ENCODE measurements at regions not wholly inside any gene's neighbourhood (a gene's known extent, or its start where the extent isn't known, plus 50 kb on each side); places are given as distances from the start of the nearest gene placed in this dataset.

DNA sequence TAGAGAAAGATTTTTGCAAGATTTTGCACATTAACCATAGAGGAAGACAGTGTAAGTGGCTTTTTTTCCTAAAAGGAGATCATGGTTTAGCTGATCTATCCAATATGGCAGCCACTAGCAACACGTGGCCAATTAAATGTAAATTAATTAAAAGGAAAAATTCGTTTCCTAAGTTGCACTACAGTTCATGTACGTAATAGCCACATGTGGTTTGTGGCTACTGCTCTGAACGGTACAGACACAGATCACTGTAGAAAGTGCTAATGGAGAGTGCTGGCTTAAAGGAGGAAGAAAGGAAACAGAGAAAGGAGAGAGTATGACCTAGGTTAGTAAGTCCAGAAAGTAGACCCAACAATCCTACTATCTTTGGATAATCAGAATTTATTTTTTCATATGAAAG is 170.8 kb downstream of the SIPA1L2 start:
- no peak for TF ChIP-seq EZH2phosphoT487 (IDR thresholded peaks at IDR 0.05; ENCODE audit: borderline replicate concordance, low read length)
- TF ChIP-seq CTCF (IDR thresholded peaks at IDR 0.05; ENCODE audit: low read depth, low read length, poor library complexity, severe bottlenecking) = no peak
- no peaks in the 10 kb centered on the region for H3K4me1 ChIP-seq (ENCODE audit: control insufficient read depth, low read length)
- no peaks in the 10 kb centered on the region for H3K9me2 ChIP-seq (replicated peaks; ENCODE audit: control insufficient read depth, low read length)
- no peaks in the 10 kb centered on the region for H3K9me3 ChIP-seq (ENCODE audit: control insufficient read depth, insufficient read depth, low read length)
- H3F3A ChIP-seq (ENCODE audit: control insufficient read depth, insufficient read depth) = no peaks in the 10 kb centered on the region
- no peak overlapping the region for H3K4me3 ChIP-seq (ENCODE audit: low read length)
- H3K79me2 ChIP-seq (ENCODE audit: control insufficient read depth, low read length) = no peaks in the 10 kb centered on the region
- H3K27ac ChIP-seq (ENCODE audit: low read depth, low read length) = no peak overlapping the region
- no peaks in the 10 kb centered on the region for H3K27me3 ChIP-seq (ENCODE audit: control insufficient read depth, low read length)
- H3K36me3 ChIP-seq (ENCODE audit: control insufficient read depth, low read length) = no peaks in the 10 kb centered on the region
- no peak overlapping the region for H3K4me2 ChIP-seq (ENCODE audit: low read length)
- no peaks in the 10 kb centered on the region for H4K20me1 ChIP-seq (ENCODE audit: control insufficient read depth, insufficient read depth, low read depth, low read length)

DNA sequence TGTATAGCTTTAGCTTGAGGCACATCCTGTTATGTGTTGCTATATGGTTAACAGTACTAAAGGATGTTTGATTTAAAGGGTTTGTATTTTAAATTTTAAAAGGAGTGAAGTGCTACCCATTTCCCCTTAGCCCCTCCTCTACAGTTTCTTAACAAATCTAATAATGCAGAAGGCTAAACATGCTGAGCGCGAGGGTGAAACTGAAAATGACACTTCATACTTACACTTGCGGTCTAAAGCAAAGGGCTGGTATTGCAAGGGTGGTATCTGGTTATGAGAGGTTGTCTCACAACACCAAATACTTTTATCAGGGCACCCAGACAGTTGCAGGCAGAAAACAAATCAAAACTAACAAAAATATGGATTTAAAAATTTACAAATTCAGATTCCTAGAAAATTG is 172.3 kb downstream of the SIPA1L2 start:
- Histone ChIP-seq H3K27me3 (ENCODE audit: control insufficient read depth, low read length) (no peaks in the 10 kb centered on the region), H3K9me3 (ENCODE audit: control insufficient read depth, insufficient read depth, low read length) (no peaks in the 10 kb centered on the region), H3K27ac (ENCODE audit: low read depth, low read length) (no peak overlapping the region), H4K20me1 (ENCODE audit: control insufficient read depth, insufficient read depth, low read depth, low read length) (no peaks in the 10 kb centered on the region), H3K36me3 (ENCODE audit: control insufficient read depth, low read length) (no peaks in the 10 kb centered on the region), H3K4me1 (ENCODE audit: control insufficient read depth, low read length) (no peaks in the 10 kb centered on the region), H3K9me2 (replicated peaks; ENCODE audit: control insufficient read depth, low read length) (no peaks in the 10 kb centered on the region), H3K79me2 (ENCODE audit: control insufficient read depth, low read length) (no peaks in the 10 kb centered on the region), H3K4me3 (ENCODE audit: low read length) (no peak overlapping the region), H3F3A (ENCODE audit: control insufficient read depth, insufficient read depth) (no peaks in the 10 kb centered on the region), H3K4me2 (ENCODE audit: low read length) (no peak overlapping the region)
- no peak for TF ChIP-seq CTCF (IDR thresholded peaks at IDR 0.05; ENCODE audit: low read depth, low read length, poor library complexity, severe bottlenecking)
- no peak for TF ChIP-seq EZH2phosphoT487 (IDR thresholded peaks at IDR 0.05; ENCODE audit: borderline replicate concordance, low read length)

DNA sequence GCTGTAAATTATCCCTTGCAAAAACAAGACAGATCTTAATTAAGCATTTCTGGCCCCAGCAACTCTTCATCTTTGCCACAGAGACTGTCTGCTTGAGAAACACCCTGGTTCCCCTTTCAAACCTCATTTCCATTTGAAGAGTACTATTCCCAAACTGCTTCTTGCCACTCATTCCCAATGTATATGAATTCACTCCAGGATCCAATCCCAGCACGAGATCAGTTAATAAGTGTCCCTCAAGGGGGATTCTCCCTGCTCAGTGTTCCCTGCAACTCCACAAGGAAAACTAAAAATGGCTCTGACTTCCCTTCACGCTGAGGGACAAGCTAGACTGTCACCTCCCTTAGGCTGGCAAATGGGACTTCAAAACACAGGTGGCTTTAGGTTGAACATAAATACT is 173.2 kb downstream of the SIPA1L2 start:
- Histone ChIP-seq H3K79me2 (ENCODE audit: control insufficient read depth, low read length) (no peaks in the 10 kb centered on the region), H3F3A (ENCODE audit: control insufficient read depth, insufficient read depth) (no peaks in the 10 kb centered on the region), H3K4me1 (ENCODE audit: control insufficient read depth, low read length) (no peaks in the 10 kb centered on the region), H3K9me2 (replicated peaks; ENCODE audit: control insufficient read depth, low read length) (no peaks in the 10 kb centered on the region), H3K9me3 (ENCODE audit: control insufficient read depth, insufficient read depth, low read length) (no peaks in the 10 kb centered on the region), H3K27me3 (ENCODE audit: control insufficient read depth, low read length) (no peaks in the 10 kb centered on the region), H3K4me3 (ENCODE audit: low read length) (no peak overlapping the region), H3K36me3 (ENCODE audit: control insufficient read depth, low read length) (no peaks in the 10 kb centered on the region), H3K27ac (ENCODE audit: low read depth, low read length) (no peak overlapping the region), H3K4me2 (ENCODE audit: low read length) (no peak overlapping the region), H4K20me1 (ENCODE audit: control insufficient read depth, insufficient read depth, low read depth, low read length) (no peaks in the 10 kb centered on the region)
- TF ChIP-seq CTCF (IDR thresholded peaks at IDR 0.05; ENCODE audit: low read depth, low read length, poor library complexity, severe bottlenecking) (no peak), EZH2phosphoT487 (IDR thresholded peaks at IDR 0.05; ENCODE audit: borderline replicate concordance, low read length) (no peak)

Measured in DOHH2 (cell line).